DOHH2 (cell line): ENCODE measurements at regions not wholly inside any gene's neighbourhood (a gene's known extent, or its start where the extent isn't known, plus 50 kb on each side); places are given as distances from the start of the nearest gene placed in this dataset.

ENCODE experiments used
- CTCF ChIP-seq: fragments of 200-600 bp; sonication (generic); IDR thresholded peaks from one replicate; pipeline ENCODE4 v1.5.1; 2014; ENCODE audit warnings: antibody characterized with exemption, mild to moderate bottlenecking, low read depth, low read length; ENCODE audit not compliant: poor library complexity, severe bottlenecking
- EZH2phosphoT487 ChIP-seq: fragments of 200-600 bp; sonication (generic); IDR thresholded peaks from 2 replicates; pipeline ENCODE4 v1.6.1; 2017; ENCODE audit warnings: borderline replicate concordance, mild to moderate bottlenecking, antibody characterized with exemption, low read length, moderate library complexity, mixed read lengths

- no peak for TF ChIP-seq CTCF
- TF ChIP-seq EZH2phosphoT487: no peak
Measured at GRCh38 chr12:75661908-75662307, 150.5 kb upstream of the KRR1 start.
